Inferior parietal cortex (tissue), 1 donor: ENCODE measurements at regions not wholly inside any gene's neighbourhood (a gene's known extent, or its start where the extent isn't known, plus 50 kb on each side); places are given as distances from the start of the nearest gene placed in this dataset.
"Not testable (repeated sequence)": the region's sequence is repeated elsewhere in the genome, so short reads cannot be mapped to it uniquely, and the experiment has no call there.

Source experiments
- DNase-seq: peaks from one replicate; pipeline ENCODE4 v3.0.0-alpha.2; 2016; ENCODE audit errors: extremely low spot score

- DNase-seq = no peak
These were observed 125.8 kb upstream of the STARD13 start for GRCh38 chr13:33411312-33411711.

- DNase-seq = no peak
These were observed 130.3 kb upstream of the STARD13 start for GRCh38 chr13:33415822-33416221.

GRCh38 chr13:33418224-33418953 lies 132.8 kb upstream of the STARD13 start:
- not testable (repeated sequence) for DNase-seq

- not testable (repeated sequence) for DNase-seq
These were observed 134.6 kb upstream of the STARD13 start for GRCh38 chr13:33420117-33420516.

- no peak for DNase-seq
These were observed 140.6 kb upstream of the STARD13 start for GRCh38 chr13:33426131-33426530.

- no peak for DNase-seq
These were observed 147.8 kb upstream of the STARD13 start for GRCh38 chr13:33433316-33433715.

- DNase-seq = no peak
These were observed 149.1 kb upstream of the STARD13 start for GRCh38 chr13:33434676-33435075.

GRCh38 chr13:33435207-33435606 lies 149.7 kb upstream of the STARD13 start:
- no peak for DNase-seq

GRCh38 chr13:33438918-33439317 lies 153.4 kb upstream of the STARD13 start:
- no peak for DNase-seq

- no peak for DNase-seq
These were observed 155.5 kb upstream of the STARD13 start for GRCh38 chr13:33441015-33441414.

GRCh38 chr13:33445024-33445423 lies 159.5 kb upstream of the STARD13 start:
- no peak for DNase-seq

- DNase-seq = no peak
These were observed 159.9 kb upstream of the STARD13 start for GRCh38 chr13:33445476-33445875.

GRCh38 chr13:33446821-33447725 lies 161.5 kb upstream of the STARD13 start:
- no peak for DNase-seq

GRCh38 chr13:33448889-33449288 lies 163.3 kb upstream of the STARD13 start:
- no peak for DNase-seq

- no peak for DNase-seq
These were observed 165.6 kb upstream of the STARD13 start for GRCh38 chr13:33450956-33451709.

GRCh38 chr13:33452873-33453517 lies 167.4 kb upstream of the STARD13 start:
- DNase-seq = peak; percentile 24

- no peak for DNase-seq
These were observed 168.4 kb upstream of the STARD13 start for GRCh38 chr13:33453936-33454335.

GRCh38 chr13:33454844-33455705 lies 169.5 kb upstream of the STARD13 start:
- DNase-seq = peak; percentile 29

GRCh38 chr13:33459702-33460101 lies 174.1 kb upstream of the STARD13 start:
- DNase-seq = no peak

GRCh38 chr13:33462109-33462508 lies 176.6 kb upstream of the STARD13 start:
- no peak for DNase-seq

- DNase-seq = no peak
These were observed 178.8 kb upstream of the STARD13 start for GRCh38 chr13:33464345-33464744.
